SK-N-SH treated with all-trans-retinoic acid at 6 μM for 48 hours (cell line): ENCODE measurements at regions not wholly inside any gene's neighbourhood (a gene's known extent, or its start where the extent isn't known, plus 50 kb on each side); places are given as distances from the start of the nearest gene placed in this dataset.

ENCODE experiments used
- ATAC-seq: fragments of 200-7000 bp; cut with Tn5 transposase; 3 replicates; pipeline ENCODE4 v1.9.1; 2020; ENCODE audit warnings: mild to moderate bottlenecking, moderate library complexity
- ARNTL ChIP-seq: fragments of 450-650 bp; formaldehyde crosslinking; IDR thresholded peaks from 2 replicates; pipeline ENCODE4 v1.5.0; 2020; ENCODE audit warnings: low read depth, mild to moderate bottlenecking, moderate library complexity, borderline replicate concordance
- BACH2 ChIP-seq: fragments of 250-450 bp; sonication (Bioruptor Pico); IDR thresholded peaks from 2 replicates; pipeline ENCODE4 v1.9.0; 2021; ENCODE audit warnings: mild to moderate bottlenecking, borderline replicate concordance
- CREB5 ChIP-seq: fragments of 250-450 bp; sonication (Bioruptor Pico); IDR thresholded peaks from 2 replicates; pipeline ENCODE4 v1.5.1; 2020; ENCODE audit warnings: low read depth, mild to moderate bottlenecking, moderate library complexity
- CSDC2 ChIP-seq: fragments of 250-450 bp; sonication (Bioruptor Pico); IDR thresholded peaks from 2 replicates; pipeline ENCODE4 v1.5.0; 2020; ENCODE audit warnings: mild to moderate bottlenecking, moderate library complexity
- CSRNP3 ChIP-seq: fragments of 250-450 bp; sonication (Bioruptor Pico); IDR thresholded peaks from 2 replicates; pipeline ENCODE4 v1.5.1; 2021; ENCODE audit warnings: mild to moderate bottlenecking, moderate library complexity
- ESRRG ChIP-seq: fragments of 250-450 bp; sonication (Bioruptor Pico); IDR thresholded peaks from 2 replicates; pipeline ENCODE4 v1.6.1; 2021; ENCODE audit warnings: mild to moderate bottlenecking
- ISL1 ChIP-seq: fragments of 250-450 bp; sonication (Bioruptor Pico); IDR thresholded peaks from 2 replicates; pipeline ENCODE4 v2.1.2; 2022; ENCODE audit warnings: mild to moderate bottlenecking, moderate library complexity
- OSR1 ChIP-seq: fragments of 250-450 bp; sonication (Bioruptor Pico); IDR thresholded peaks from 2 replicates; pipeline ENCODE4 v1.8.0; 2022; ENCODE audit warnings: moderate library complexity, mild to moderate bottlenecking, inconsistent platforms
- PATZ1 ChIP-seq: fragments of 250-450 bp; sonication (Bioruptor Pico); IDR thresholded peaks from 2 replicates; pipeline ENCODE4 v1.8.0; 2020; ENCODE audit warnings: mild to moderate bottlenecking, moderate library complexity, borderline replicate concordance
- POU6F1 ChIP-seq: fragments of 250-450 bp; sonication (Bioruptor Pico); IDR thresholded peaks from 2 replicates; pipeline ENCODE4 v1.8.0; 2021; ENCODE audit warnings: low read depth, mild to moderate bottlenecking, moderate library complexity, borderline replicate concordance
- PPARA ChIP-seq: fragments of 250-450 bp; sonication (Bioruptor Pico); IDR thresholded peaks from 2 replicates; pipeline ENCODE4 v1.5.0; 2020; ENCODE audit warnings: mild to moderate bottlenecking, borderline replicate concordance
- RARB ChIP-seq: fragments of 250-450 bp; sonication (Bioruptor Pico); IDR thresholded peaks from 2 replicates; pipeline ENCODE4 v1.8.0; 2021; ENCODE audit warnings: mild to moderate bottlenecking, moderate library complexity
- SNAI2 ChIP-seq: fragments of 250-450 bp; sonication (Bioruptor Pico); IDR thresholded peaks from 2 replicates; pipeline ENCODE4 v1.5.0; 2020; ENCODE audit warnings: mild to moderate bottlenecking, moderate library complexity
- TCF4 ChIP-seq: fragments of 250-450 bp; sonication (Bioruptor Pico); IDR thresholded peaks from 2 replicates; pipeline ENCODE4 v1.8.0; 2021; ENCODE audit warnings: mild to moderate bottlenecking, moderate library complexity, borderline replicate concordance
- TOX ChIP-seq: fragments of 250-450 bp; sonication (Bioruptor Pico); IDR thresholded peaks from 2 replicates; pipeline ENCODE4 v1.8.0; 2021; ENCODE audit warnings: mild to moderate bottlenecking, moderate library complexity, borderline replicate concordance
- TSHZ2 ChIP-seq: fragments of 250-450 bp; sonication (Bioruptor Pico); IDR thresholded peaks from 2 replicates; pipeline ENCODE4 v1.5.0; 2020; ENCODE audit warnings: mild to moderate bottlenecking, moderate library complexity
- ZC3H10 ChIP-seq: fragments of 250-450 bp; sonication (Bioruptor Pico); IDR thresholded peaks from 2 replicates; pipeline ENCODE4 v1.5.1; 2021; ENCODE audit warnings: mild to moderate bottlenecking, moderate library complexity
- ZFP3 ChIP-seq: fragments of 250-450 bp; sonication (Bioruptor Pico); IDR thresholded peaks from 2 replicates; pipeline ENCODE4 v1.5.0; 2020; ENCODE audit warnings: mild to moderate bottlenecking, moderate library complexity
- ZFP30 ChIP-seq: fragments of 450-650 bp; formaldehyde crosslinking; IDR thresholded peaks from 2 replicates; pipeline ENCODE4 v1.5.0; 2022; ENCODE audit warnings: mild to moderate bottlenecking, moderate library complexity
- ZNF565 ChIP-seq: fragments of 450-650 bp; formaldehyde crosslinking; conservative IDR thresholded peaks from 2 replicates; pipeline ENCODE4 v1.5.0; 2020; ENCODE audit warnings: low read depth, mild to moderate bottlenecking, moderate library complexity
- ZNF70 ChIP-seq: fragments of 450-650 bp; formaldehyde crosslinking; IDR thresholded peaks from 2 replicates; pipeline ENCODE4 v1.5.0; 2020; ENCODE audit warnings: mild to moderate bottlenecking, moderate library complexity

- ATAC-seq: no peak
- TF ChIP-seq PPARA (CRISPR knock-in tag) (no peak), ARNTL (no peak)
Observed at GRCh38 chr10:22856444-22857074, 71.3 kb upstream of the ARMC3 start.

- no peak for TF ChIP-seq POU6F1
- no peak for TF ChIP-seq ZFP30 (CRISPR knock-in tag)
- TF ChIP-seq ZNF565: no peak
- TF ChIP-seq PPARA (CRISPR knock-in tag): no peak
- no peak for TF ChIP-seq OSR1
- TF ChIP-seq ZFP3: no peak
- no peak for TF ChIP-seq ISL1 (CRISPR knock-in tag)
- no peak for TF ChIP-seq RARB (CRISPR knock-in tag)
- TF ChIP-seq SNAI2 (CRISPR knock-in tag): no peak
- TF ChIP-seq TCF4 (CRISPR knock-in tag): no peak
- TF ChIP-seq ARNTL: no peak
- TF ChIP-seq CSRNP3: no peak
- no peak for TF ChIP-seq ZNF70
- TF ChIP-seq CREB5 (CRISPR knock-in tag): no peak
- no peak for TF ChIP-seq TSHZ2 (CRISPR knock-in tag)
- no peak for TF ChIP-seq ZC3H10 (CRISPR knock-in tag)
- no peak for TF ChIP-seq BACH2 (CRISPR knock-in tag)
- no peak for TF ChIP-seq TOX (CRISPR knock-in tag)
- TF ChIP-seq CSDC2 (CRISPR knock-in tag): no peak
- no peak for TF ChIP-seq PATZ1 (CRISPR knock-in tag)
Observed at GRCh38 chr10:22854935-22855421, 72.9 kb upstream of the ARMC3 start.

GRCh38 chr10:22853906-22854447 is 73.9 kb upstream of the ARMC3 start:
- no peak for ATAC-seq
- TF ChIP-seq RARB (CRISPR knock-in tag) (no peak), OSR1 (no peak), ESRRG (CRISPR knock-in tag) (no peak), PATZ1 (CRISPR knock-in tag) (no peak), CSDC2 (CRISPR knock-in tag) (no peak), ZNF70 (no peak), CREB5 (CRISPR knock-in tag) (no peak), ZFP30 (CRISPR knock-in tag) (no peak), TCF4 (CRISPR knock-in tag) (no peak), BACH2 (CRISPR knock-in tag) (no peak), TSHZ2 (CRISPR knock-in tag) (no peak), SNAI2 (CRISPR knock-in tag) (no peak)

More at GRCh38 chr10:22854935-22855421, 72.9 kb upstream of the ARMC3 start:
- no peak for ATAC-seq
